ENCODE measurements at regions not wholly inside any gene's neighbourhood (a gene's known extent, or its start where the extent isn't known, plus 50 kb on each side); places are given as distances from the start of the nearest gene placed in this dataset.

GRCh38 chr14:22506378-22506710 lies 82.7 kb downstream of the DAD1 start:
- intact Hi-C loops (cut with DNase I; ENCODE audit: low total_unique reads): no loop called here
- 79 to 80% methylated on average over 4 to 6 of the region's 6 CpGs for WGBS, 2 donors (ENCODE audit: low coverage in 1 of 2)
- peaks cover 0 to 14% (median 6%) of the 10 kb centered on the region in 4 donors for H3K4me1 ChIP-seq

GRCh38 chr14:22505697-22506377 lies 83.2 kb downstream of the DAD1 start:
- H3K4me3 ChIP-seq: no peak overlapping the region
- no peaks in the 10 kb centered on the region for H3K36me3 ChIP-seq
- no peak for DNase-seq
- in situ Hi-C loops (cut with MboI; ENCODE audit: low pct_ligation_motif_present in 1 of 4, low pct_unique_long_range_greater_than_20kb in 1 of 4, low sequenced_read_pairs in 3 of 4) (no loop called here), intact Hi-C loops (cut with DNase I; ENCODE audit: low total_unique reads) (no loop called here)
- no peak for TF ChIP-seq CTCF (IDR thresholded peaks at IDR 0.05)
- no peak for TF ChIP-seq EP300 (IDR thresholded peaks at IDR 0.05; ENCODE audit: low read depth)
- peak in 1 of 3 donors; percentile 7 for TF ChIP-seq POLR2AphosphoS5 (IDR thresholded peaks at IDR 0.05)
- TF ChIP-seq POLR2A (IDR thresholded peaks at IDR 0.05): peak; percentile 9
- H3K27ac ChIP-seq: peak overlapping the region in 3 of 4 donors; percentile 35 to 55 (median 37)
- no peaks in the 10 kb centered on the region for H3K9me3 ChIP-seq
- 66 to 73% methylated on average over 8 of the region's 8 CpGs for WGBS, 2 donors (ENCODE audit: low coverage in 1 of 2)
- no peaks in the 10 kb centered on the region for H3K27me3 ChIP-seq
- peaks cover 0 to 14% (median 6%) of the 10 kb centered on the region in 4 donors for H3K4me1 ChIP-seq

More at GRCh38 chr14:22506378-22506710, 82.7 kb downstream of the DAD1 start:
- H3K36me3 ChIP-seq: no peaks in the 10 kb centered on the region
- in situ Hi-C loops (cut with MboI; ENCODE audit: low pct_ligation_motif_present in 1 of 4, low pct_unique_long_range_greater_than_20kb in 1 of 4, low sequenced_read_pairs in 3 of 4): no loop called here
- no peak overlapping the region for H3K4me3 ChIP-seq
- H3K27me3 ChIP-seq: no peaks in the 10 kb centered on the region
- no peaks in the 10 kb centered on the region for H3K9me3 ChIP-seq
- DNase-seq: no peak
- TF ChIP-seq CTCF (IDR thresholded peaks at IDR 0.05) (no peak), EP300 (IDR thresholded peaks at IDR 0.05; ENCODE audit: low read depth) (no peak), POLR2AphosphoS5 (IDR thresholded peaks at IDR 0.05) (no peak), POLR2A (IDR thresholded peaks at IDR 0.05) (no peak)
- peak overlapping the region in 3 of 4 donors; percentile 35 to 55 (median 37) for H3K27ac ChIP-seq

- Histone ChIP-seq H3K9me3 (no peaks in the 10 kb centered on the region), H3K36me3 (no peaks in the 10 kb centered on the region), H3K4me1 (peaks cover 0 to 11% (median 5%) of the 10 kb centered on the region in 4 donors), H3K27me3 (no peaks in the 10 kb centered on the region), H3K27ac (peak overlapping the region in 3 of 4 donors; percentile 23 to 55 (median 35)), H3K4me3 (no peak overlapping the region)
- in situ Hi-C loops (cut with MboI; ENCODE audit: low pct_ligation_motif_present in 1 of 4, low pct_unique_long_range_greater_than_20kb in 1 of 4, low sequenced_read_pairs in 3 of 4): no loop called here
- no peak for DNase-seq
- WGBS, 2 donors (ENCODE audit: low coverage in 1 of 2): 93% methylated on average over 1 of the region's 1 CpG; no CpG with 5 or more reads in 1 of the 2 donors
- intact Hi-C loops (cut with DNase I; ENCODE audit: low total_unique reads): no loop called here
- TF ChIP-seq POLR2A (IDR thresholded peaks at IDR 0.05): no peak
Observed at GRCh38 chr14:22505309-22505696, 83.7 kb downstream of the DAD1 start.

GRCh38 chr14:22502551-22502950 lies 86.5 kb downstream of the DAD1 start:
- peak overlapping the region; percentile 44 to 68 (median 58) for H3K27ac ChIP-seq
- H3K9me3 ChIP-seq: no peaks in the 10 kb centered on the region
- 40 to 71% methylated on average over 2 to 6 of the region's 6 CpGs for WGBS, 2 donors (ENCODE audit: low coverage in 1 of 2)
- intact Hi-C loops (cut with DNase I; ENCODE audit: low total_unique reads) (no loop called here), in situ Hi-C loops (cut with MboI; ENCODE audit: low pct_ligation_motif_present in 1 of 4, low pct_unique_long_range_greater_than_20kb in 1 of 4, low sequenced_read_pairs in 3 of 4) (no loop called here)
- no peaks in the 10 kb centered on the region for H3K27me3 ChIP-seq
- TF ChIP-seq POLR2A (IDR thresholded peaks at IDR 0.05) (no peak), CTCF (IDR thresholded peaks at IDR 0.05) (no peak), POLR2AphosphoS5 (IDR thresholded peaks at IDR 0.05) (no peak), EP300 (IDR thresholded peaks at IDR 0.05; ENCODE audit: low read depth) (no peak)
- no peak for DNase-seq
- no peak overlapping the region for H3K4me3 ChIP-seq
- no peaks in the 10 kb centered on the region for H3K36me3 ChIP-seq
- no peaks in the 10 kb centered on the region for H3K4me1 ChIP-seq

- no peaks in the 10 kb centered on the region for H3K9me3 ChIP-seq
- H3K36me3 ChIP-seq: no peaks in the 10 kb centered on the region
- 83 to 100% methylated on average over 4 to 10 of the region's 10 CpGs for WGBS, 2 donors (ENCODE audit: low coverage in 1 of 2)
- TF ChIP-seq POLR2AphosphoS5 (IDR thresholded peaks at IDR 0.05) (no peak), POLR2A (IDR thresholded peaks at IDR 0.05) (no peak), CTCF (IDR thresholded peaks at IDR 0.05) (no peak), EP300 (IDR thresholded peaks at IDR 0.05; ENCODE audit: low read depth) (no peak)
- in situ Hi-C loops (cut with MboI; ENCODE audit: low pct_ligation_motif_present in 1 of 4, low pct_unique_long_range_greater_than_20kb in 1 of 4, low sequenced_read_pairs in 3 of 4): no loop called here
- no peaks in the 10 kb centered on the region for H3K4me1 ChIP-seq
- H3K27ac ChIP-seq: peak overlapping the region; percentile 44 to 68 (median 58)
- no peak overlapping the region for H3K4me3 ChIP-seq
- no peaks in the 10 kb centered on the region for H3K27me3 ChIP-seq
- intact Hi-C loops (cut with DNase I; ENCODE audit: low total_unique reads): no loop called here
- DNase-seq: no peak
Observed at GRCh38 chr14:22502007-22502406, 87.0 kb downstream of the DAD1 start.
